ENCODE measurements at regions not wholly inside any gene's neighbourhood (a gene's known extent, or its start where the extent isn't known, plus 50 kb on each side); places are given as distances from the start of the nearest gene placed in this dataset.
"Not testable (repeated sequence)": the region's sequence is repeated elsewhere in the genome, so short reads cannot be mapped to it uniquely, and the experiment has no call there.

DNA sequence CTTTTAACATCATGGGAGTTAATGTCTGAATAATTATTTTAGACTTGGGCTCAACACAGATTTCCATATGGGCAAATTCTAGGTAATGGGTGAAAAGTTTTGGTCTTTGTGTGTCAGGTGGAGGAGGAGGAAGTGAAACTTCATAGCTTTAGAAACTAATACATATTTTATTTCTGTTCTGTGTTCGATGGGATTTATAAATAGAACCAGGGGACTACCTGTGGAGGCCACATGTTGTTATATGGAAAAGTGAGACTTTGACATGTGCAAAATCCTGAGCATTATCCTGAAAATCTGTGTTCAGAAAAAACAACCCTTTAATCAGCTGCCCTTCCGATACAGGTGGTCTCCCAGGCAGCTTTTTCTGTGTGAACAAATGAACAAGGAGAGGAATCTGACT is 209.5 kb downstream of the SOX2 start:
- DNase-seq, result no peak

GRCh38 chr3:181925841-181926240 is 214.1 kb downstream of the SOX2 start:
- DNase-seq, result not testable (repeated sequence)

DNA sequence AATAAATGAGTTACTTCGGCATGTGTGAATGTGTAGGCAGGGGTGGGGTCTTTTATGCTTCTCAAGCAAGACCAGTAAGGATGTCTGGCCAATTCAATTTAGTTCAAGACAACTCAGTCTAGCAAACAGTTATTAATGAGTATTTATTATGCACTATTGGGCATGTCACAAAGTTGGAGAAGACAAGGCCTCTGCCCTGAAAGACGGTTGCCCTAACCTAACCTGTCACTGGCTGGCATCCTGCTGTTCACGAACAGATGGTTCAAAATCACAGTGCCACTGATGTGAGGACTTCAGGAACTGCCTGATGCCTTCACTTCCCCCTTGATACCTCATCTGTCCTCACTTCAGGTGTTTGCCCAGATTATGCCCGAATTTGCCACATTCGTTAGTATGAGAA is 217.8 kb downstream of the SOX2 start:
- DNase-seq, result no peak

DNA sequence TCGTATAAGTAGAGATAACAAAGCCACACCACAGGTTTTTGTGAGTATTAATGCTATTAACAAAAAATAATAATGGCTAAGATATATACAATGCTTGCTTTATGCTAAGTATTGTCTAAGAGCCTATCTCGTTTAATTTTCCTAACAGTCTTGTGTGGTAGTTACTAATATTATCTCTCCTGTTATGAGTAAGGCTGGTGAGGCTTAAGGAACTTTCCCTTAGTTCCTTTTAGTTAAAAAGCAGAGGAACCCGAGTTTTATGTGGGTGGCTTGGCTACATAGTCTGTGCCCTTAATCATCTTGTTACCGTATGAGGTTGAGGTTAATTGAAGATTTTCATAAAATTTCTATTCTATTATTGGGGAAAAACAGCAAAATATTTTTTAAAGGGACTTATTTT is 218.4 kb downstream of the SOX2 start:
- no peak for DNase-seq

GRCh38 chr3:181932039-181932438 is 220.3 kb downstream of the SOX2 start:
- no peak for DNase-seq

- no peak for DNase-seq
Measured at GRCh38 chr3:181933052-181933618, 221.4 kb downstream of the SOX2 start.

- DNase-seq, result no peak
Measured at GRCh38 chr3:181935915-181936314, 224.2 kb downstream of the SOX2 start.

DNA sequence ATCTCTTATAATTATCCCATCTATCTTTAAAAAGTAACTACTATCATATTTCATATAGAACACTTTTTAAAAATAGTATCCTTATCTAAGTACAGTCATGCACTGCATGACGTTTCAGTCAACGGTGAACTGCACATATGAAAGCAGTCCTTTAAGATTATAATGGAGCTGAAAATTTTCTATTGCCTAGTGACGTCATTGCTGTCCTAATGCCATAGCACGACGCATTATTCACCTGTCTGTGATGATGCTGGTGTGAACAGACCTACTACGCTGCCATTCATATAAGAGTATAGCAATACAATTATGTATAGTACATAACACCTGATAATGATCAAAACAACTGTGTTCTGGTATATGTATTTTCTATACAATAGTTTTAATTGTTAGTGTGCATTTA is 225.0 kb downstream of the SOX2 start:
- DNase-seq, result no peak

DNA sequence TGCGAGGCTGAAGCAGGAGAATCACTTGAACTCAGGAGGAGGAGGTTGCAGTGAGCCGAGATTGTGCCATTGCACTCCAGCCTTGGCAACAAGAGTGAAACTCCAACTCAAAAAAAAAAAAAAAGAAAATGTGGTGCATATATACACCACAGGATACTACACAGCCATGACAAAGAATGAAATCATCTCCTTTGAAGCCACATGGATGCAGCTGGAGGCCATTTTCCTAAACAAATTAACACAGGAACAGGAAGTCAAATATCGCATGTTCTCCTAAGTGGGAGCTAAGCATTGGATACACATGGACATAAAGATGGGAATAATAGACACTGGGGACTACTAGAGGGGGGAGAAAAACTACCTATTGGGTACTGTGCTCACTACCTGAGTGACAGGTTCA is 226.9 kb downstream of the SOX2 start:
- not testable (repeated sequence) for DNase-seq

DNA sequence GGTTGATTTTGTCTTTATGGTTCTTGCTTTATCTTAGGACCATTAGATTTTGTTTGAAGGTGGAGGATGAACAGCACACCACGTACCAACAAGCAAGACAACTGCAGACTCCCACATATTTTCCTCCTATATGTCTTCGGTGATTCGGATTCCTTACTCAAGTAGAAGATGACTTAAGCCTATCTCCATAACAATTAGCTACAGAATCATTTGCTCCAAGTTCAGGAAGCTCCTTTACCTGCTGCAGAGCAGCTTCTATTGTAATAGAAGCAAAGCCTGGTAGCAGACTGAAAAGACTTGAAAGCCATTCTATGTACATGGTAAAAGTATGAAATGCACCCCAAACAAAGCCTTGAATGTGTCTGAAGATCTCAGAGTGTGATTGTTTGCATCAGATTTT is 229.0 kb downstream of the SOX2 start:
- no peak for DNase-seq

DNA sequence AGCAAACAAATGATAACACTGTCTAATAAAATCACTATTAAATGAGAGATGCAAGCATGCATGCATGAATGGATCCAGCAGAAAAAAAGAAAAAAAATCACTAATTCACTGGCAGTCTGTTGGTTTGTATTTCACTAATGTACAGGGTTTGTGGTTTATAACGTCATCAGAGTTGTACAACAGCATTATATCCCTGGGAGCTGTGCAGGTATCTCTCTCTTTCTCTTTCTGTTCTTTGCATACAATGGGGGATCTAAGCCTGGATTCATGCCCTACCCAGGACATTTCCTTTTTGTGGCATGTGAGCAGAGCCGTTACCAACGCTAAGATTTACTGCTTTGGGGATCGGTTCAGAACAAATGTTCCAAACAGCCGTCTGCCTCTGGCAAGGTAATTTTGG is 229.5 kb downstream of the SOX2 start:
- DNase-seq, result no peak

DNA sequence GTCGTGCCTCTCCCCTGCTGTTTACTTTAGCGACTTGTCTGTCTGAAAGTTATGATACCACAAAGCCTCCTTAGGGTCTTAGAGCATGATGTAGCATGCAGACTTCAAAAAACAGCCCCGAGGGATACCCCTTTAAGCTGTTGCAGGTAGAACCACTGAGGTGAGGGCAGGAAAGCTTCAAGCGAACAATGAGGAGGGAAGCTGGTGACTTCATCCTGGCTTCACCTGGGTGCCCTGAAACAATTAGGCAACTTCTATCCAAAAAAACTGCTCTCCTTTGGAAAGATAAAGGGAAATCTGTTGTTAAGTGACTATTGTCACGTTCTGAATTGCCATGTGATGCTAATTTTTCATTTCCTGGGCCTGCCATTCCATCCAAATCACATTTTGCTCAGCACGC is 231.6 kb downstream of the SOX2 start:
- no peak for DNase-seq

DNA sequence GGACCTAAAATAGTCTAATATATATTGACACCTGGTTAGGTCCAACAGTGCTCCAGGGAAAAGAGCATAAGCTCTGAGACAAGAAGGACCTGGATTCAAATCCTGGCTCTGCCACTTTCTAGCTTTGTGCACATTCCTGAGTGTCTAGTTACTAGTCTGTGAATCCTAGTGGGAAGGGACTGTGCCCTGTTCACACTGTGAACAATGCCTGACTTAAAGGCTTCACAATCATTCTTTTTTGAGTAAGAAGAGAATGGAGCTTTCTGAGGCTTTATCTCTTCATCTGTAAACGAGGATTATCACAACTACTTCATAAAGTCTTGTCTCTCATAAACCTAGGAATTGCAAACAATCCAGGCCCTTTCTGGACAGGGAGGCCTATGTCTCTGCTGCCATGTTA is 235.9 kb downstream of the SOX2 start:
- DNase-seq, result no peak

DNA sequence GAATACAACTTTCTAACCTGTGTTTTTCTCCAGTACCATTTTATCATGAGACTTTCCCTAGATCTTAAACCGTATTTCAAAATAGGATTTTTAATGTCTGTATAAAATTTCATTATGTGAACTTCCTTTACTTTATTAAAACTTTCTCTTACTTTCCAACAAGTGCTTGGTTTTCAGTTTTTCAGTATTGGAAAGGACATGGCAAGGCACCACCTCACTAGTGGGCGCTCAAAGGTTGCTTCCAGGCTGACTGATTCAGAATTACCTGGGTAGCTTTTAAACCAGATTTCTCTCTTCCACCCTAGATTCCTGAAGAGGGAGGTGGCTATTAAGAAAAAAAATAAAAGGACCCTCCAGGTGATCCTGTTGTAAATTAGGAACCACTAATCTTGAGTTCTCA is 236.6 kb downstream of the SOX2 start:
- no peak for DNase-seq

DNA sequence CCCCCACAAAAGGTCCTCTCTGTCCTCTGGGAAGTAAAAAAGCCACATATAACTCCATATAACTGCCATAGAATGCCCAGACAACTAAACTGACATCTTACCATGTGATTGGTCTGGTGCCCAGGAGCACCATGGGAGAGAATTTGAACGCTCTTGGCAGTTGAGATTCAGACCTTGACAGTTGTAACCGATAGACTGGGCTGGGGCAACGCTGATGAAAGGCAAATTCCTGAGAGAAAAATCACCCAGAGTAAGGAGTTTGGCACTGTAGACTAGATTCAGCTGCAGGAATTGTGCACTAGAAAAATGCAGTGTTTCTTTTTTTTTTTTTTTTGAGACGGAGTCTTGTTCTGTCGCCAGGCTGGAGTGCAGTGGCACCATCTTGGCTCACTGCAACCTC is 240.5 kb downstream of the SOX2 start:
- DNase-seq, result peak; percentile 12

DNA sequence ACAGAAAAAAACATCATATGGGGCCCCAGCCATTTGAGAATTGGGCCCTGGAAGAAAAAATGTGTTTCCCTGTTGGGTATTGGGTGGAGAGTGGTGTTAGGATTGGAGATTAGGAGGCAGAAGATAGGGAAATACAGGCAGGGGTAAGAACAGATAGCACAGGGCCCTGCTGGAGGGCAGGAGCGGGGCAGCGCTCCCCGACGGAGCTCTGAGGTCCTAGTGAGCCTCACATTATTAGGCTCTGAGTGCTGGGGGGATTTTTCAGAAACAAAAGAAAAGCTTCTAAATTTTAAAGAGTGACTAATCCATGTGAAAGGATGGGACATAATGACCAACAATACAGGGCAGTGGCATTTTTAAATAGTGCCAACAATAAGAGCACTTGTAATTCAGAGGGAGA is 241.2 kb downstream of the SOX2 start:
- no peak for DNase-seq

GRCh38 chr3:181955566-181955965 is 243.8 kb downstream of the SOX2 start:
- DNase-seq, result no peak

GRCh38 chr3:181956122-181956521 is 244.4 kb downstream of the SOX2 start:
- DNase-seq, result no peak

DNA sequence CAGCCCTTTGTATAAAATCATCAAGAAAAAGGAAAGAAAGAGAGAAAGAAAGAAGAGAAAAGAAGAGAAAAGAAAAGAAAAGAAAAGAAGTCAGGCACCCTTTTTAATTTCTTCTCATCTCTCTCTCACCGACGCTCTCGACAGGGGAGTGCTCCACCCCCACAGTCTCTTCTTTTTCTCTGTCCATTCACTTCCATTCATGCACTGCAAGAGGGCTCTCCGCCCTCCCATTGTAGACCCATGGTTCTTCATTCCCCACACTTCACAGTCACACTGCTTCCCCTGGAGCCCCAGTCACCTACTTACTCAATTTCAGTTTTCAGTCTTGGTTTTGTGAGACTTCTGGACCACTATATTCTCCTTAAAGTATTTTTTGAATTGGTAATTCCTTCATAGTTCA is 254.7 kb downstream of the SOX2 start:
- no peak for DNase-seq

- no peak for DNase-seq
Measured at GRCh38 chr3:181969925-181970324, 258.2 kb downstream of the SOX2 start.

- no peak for DNase-seq
Measured at GRCh38 chr3:181971424-181971823, 259.7 kb downstream of the SOX2 start.

GRCh38 chr3:181974198-181974597 is 262.5 kb downstream of the SOX2 start:
- no peak for DNase-seq

DNA sequence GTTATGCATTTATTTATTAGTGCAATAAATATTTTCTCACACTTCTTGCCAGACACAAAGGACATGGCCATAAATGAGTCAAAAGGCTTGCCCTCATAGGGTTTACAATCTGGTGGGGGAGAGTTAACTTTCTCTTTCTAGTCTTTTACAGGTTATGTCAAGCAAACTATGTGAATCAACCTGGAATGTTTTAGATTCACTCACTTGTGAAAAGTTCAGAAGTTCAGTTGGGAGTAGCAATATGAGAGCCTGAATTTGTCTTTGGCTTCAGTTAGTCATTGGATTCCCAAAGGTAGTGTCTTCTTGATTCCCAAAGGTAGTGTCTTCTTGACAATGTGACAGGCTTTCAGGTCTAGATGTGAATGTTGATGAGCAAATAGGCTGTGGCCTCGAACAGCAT is 264.8 kb downstream of the SOX2 start:
- no peak for DNase-seq

- no peak for DNase-seq
Measured at GRCh38 chr3:181985386-181985785, 273.7 kb downstream of the SOX2 start.

GRCh38 chr3:181987736-181988135 is 276.0 kb downstream of the SOX2 start:
- no peak for DNase-seq

DNA sequence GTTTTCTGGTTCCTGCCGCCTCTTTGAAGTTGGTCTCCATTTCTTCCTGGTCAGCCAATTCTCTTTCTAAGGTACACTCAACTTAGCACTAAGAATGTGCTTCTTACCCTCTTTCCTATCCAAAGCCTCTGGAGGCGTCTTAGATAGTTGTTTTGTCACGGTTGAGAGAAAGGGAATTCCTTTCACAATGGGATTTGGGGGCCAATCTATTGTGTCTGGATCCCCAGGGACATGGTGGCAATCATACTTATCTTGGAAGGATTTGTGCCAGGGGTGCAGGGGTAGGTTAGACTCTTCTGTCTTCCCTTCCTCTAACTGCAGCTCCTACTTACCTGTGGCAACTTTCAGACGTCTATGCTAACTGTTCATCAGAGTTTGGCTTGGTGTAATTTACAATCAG is 287.1 kb downstream of the SOX2 start:
- no peak for DNase-seq

Data from fibroblast of skin of abdomen (primary cell).